ENCODE measurements at regions not wholly inside any gene's neighbourhood (a gene's known extent, or its start where the extent isn't known, plus 50 kb on each side); places are given as distances from the start of the nearest gene placed in this dataset.

- TF ChIP-seq CTCF (conservative IDR thresholded peaks at IDR 0.05; ENCODE audit: low read depth, low read length) (no peak), EZH2 (IDR thresholded peaks at IDR 0.05; ENCODE audit: borderline replicate concordance, low read depth, low read length, poor library complexity, severe bottlenecking) (no peak)
Observed at GRCh38 chr15:63434576-63435186, 53.0 kb upstream of the CA12 start.

All from A673 (cell line).